K562 (cell line): ENCODE measurements at regions not wholly inside any gene's neighbourhood (a gene's known extent, or its start where the extent isn't known, plus 50 kb on each side); places are given as distances from the start of the nearest gene placed in this dataset.
A peak's percentile ranks its signal among the peaks of the same experiment; 100 is the strongest.

Source experiments
- ATAC-seq: fragments of 200-7000 bp; cut with Tn5 transposase; 3 replicates; pipeline ENCODE4 v1.9.1; 2020; ENCODE audit warnings: moderate library complexity
- BruUV-seq: library from RNA; stranded (reverse); fragments of 400-500 nt; replicated peaks from 2 replicates; lab custom pipeline; 2021; lab: Mats Ljungman, UMichigan
- CTCF ChIA-PET: fragments of 300-600 bp; formaldehyde crosslinking; extraction: SDS; loops from one replicate; lab custom pipeline; 2021; ENCODE audit warnings: low intra/inter-chr PET ratio; lab: Yijun Ruan, JAX
- POLR2A ChIA-PET: fragments of 300-600, 350-650 bp; sonication (Branson Sonifier 250); formaldehyde crosslinking; extraction: SDS; loops from one replicate; lab custom pipeline; 2021; ENCODE audit warnings: antibody characterized with exemption, inconsistent platforms; lab: Yijun Ruan, JAX
- DNase-seq, 4 experiments: peaks; one replicate each; pipeline versions ENCODE4 v3.0.0 to v3.0.0-alpha.2; 2011 to 2018; ENCODE audit warnings: low spot score in 3 of 4, mixed read lengths in 3 of 4; ENCODE audit errors: extremely low read depth in 1 of 4
- FAIRE-seq: peaks from 2 replicates; lab custom pipeline; 2011; peaks lifted over from hg19 to GRCh38; lab: Jason Lieb, UNC
- H2AFZ ChIP-seq: 2 replicates; pipeline ENCODE4 v1.6.0; 2011; ENCODE audit warnings: low read depth, low read length, control low read depth, inconsistent platforms
- H3K27ac ChIP-seq: fragments of 200-600 bp; 3 replicates; pipeline ENCODE4 v1.8.0; 2011; ENCODE audit warnings: low read depth, mild to moderate bottlenecking, control low read depth, inconsistent platforms, low read length, moderate library complexity, mixed read lengths; ENCODE audit errors: extremely low read depth
- H3K27me3 ChIP-seq, 2 experiments: fragments of 300-600 bp in 1 of 2; 2 replicates in 1 of 2; 3 replicates in 1 of 2; pipeline versions ENCODE4 v1.6.0 to v1.8.0; 2011; ENCODE audit warnings: inconsistent platforms in 2 of 2, low read length in 2 of 2, mild to moderate bottlenecking in 1 of 2, mixed read lengths in 1 of 2, moderate library complexity in 1 of 2; ENCODE audit not compliant: control insufficient read depth in 2 of 2, insufficient read depth in 2 of 2
- H3K36me3 ChIP-seq: fragments of 300-600 bp; 3 replicates; pipeline ENCODE4 v1.8.0; 2011; ENCODE audit warnings: mild to moderate bottlenecking, low read length, inconsistent platforms; ENCODE audit not compliant: control insufficient read depth, insufficient read depth
- H3K4me1 ChIP-seq, 2 experiments: fragments of 200-600 bp in 1 of 2; replicated peaks in 1 of 2; 2 replicates in 1 of 2; 3 replicates in 1 of 2; pipeline versions ENCODE4 v1.5.1 to v1.8.0; 2011; ENCODE audit warnings: inconsistent platforms in 2 of 2, low read length in 2 of 2, mild to moderate bottlenecking in 1 of 2, mixed read lengths in 1 of 2, moderate library complexity in 1 of 2; ENCODE audit not compliant: control insufficient read depth in 2 of 2, insufficient read depth in 2 of 2
- H3K4me2 ChIP-seq: 2 replicates; pipeline ENCODE4 v1.6.1; 2011; ENCODE audit warnings: low read length, control low read depth, inconsistent platforms, mixed read lengths; ENCODE audit not compliant: insufficient read depth
- H3K4me3 ChIP-seq: fragments of 200-600 bp; sonication (generic), shearing (Covaris generic); 2 replicates; pipeline ENCODE4 v1.5.1; 2016; ENCODE audit warnings: control low read depth, inconsistent platforms
- H3K79me2 ChIP-seq: fragments of 200-600 bp; 3 replicates; pipeline ENCODE4 v1.8.0; 2011; ENCODE audit warnings: low read length, inconsistent platforms; ENCODE audit not compliant: control insufficient read depth, insufficient read depth
- H3K9ac ChIP-seq, 2 experiments: 2 replicates each; pipeline versions ENCODE4 v1.6.0 to v1.6.1; 2011; ENCODE audit warnings: low read depth in 2 of 2, low read length in 2 of 2, control low read depth in 1 of 2, inconsistent platforms in 1 of 2, mild to moderate bottlenecking in 1 of 2, mixed read lengths in 1 of 2; ENCODE audit not compliant: insufficient read depth in 1 of 2
- H3K9me1 ChIP-seq: one replicate; pipeline ENCODE4 v1.6.0; 2011; ENCODE audit warnings: inconsistent platforms, mild to moderate bottlenecking, low read length, moderate library complexity; ENCODE audit not compliant: control insufficient read depth, insufficient read depth
- H3K9me3 ChIP-seq: replicated peaks from 2 replicates; pipeline ENCODE4 v1.5.1; 2011; ENCODE audit warnings: low read depth, low read length, inconsistent platforms; ENCODE audit not compliant: control insufficient read depth, insufficient read depth
- H4K20me1 ChIP-seq: replicated peaks from 2 replicates; pipeline ENCODE4 v1.6.1; 2011; ENCODE audit warnings: low read length, inconsistent platforms, mixed read lengths; ENCODE audit not compliant: control insufficient read depth, insufficient read depth
- CTCF ChIP-seq, 3 experiments: IDR thresholded peaks in 2 of 3; conservative IDR thresholded peaks in 1 of 3; 2 replicates each; pipeline ENCODE4 v1.5.1; 2011 to 2012; ENCODE audit warnings: low read length in 3 of 3, mild to moderate bottlenecking in 3 of 3, control low read depth in 2 of 3, improper control_type of control experiment in 1 of 3, inconsistent platforms in 1 of 3, low read depth in 1 of 3, mixed read lengths in 1 of 3, moderate library complexity in 1 of 3; ENCODE audit not compliant: insufficient read depth in 2 of 3
- GTF2F1 ChIP-seq: IDR thresholded peaks from 2 replicates; pipeline ENCODE4 v1.6.1; 2011; ENCODE audit warnings: low read depth, low read length, improper control_type of control experiment
- NR2C2 ChIP-seq, 2 experiments: fragments of 200-800 bp in 1 of 2; sonication (Bioruptor generic) in 1 of 2; sonication (generic) in 1 of 2; formaldehyde crosslinking in 1 of 2; IDR thresholded peaks; 2 replicates each; pipeline versions ENCODE4 v1.6.1 to v1.8.0; 2016 to 2022; ENCODE audit warnings: mild to moderate bottlenecking in 1 of 2, missing compliant biosample characterization in 1 of 2, missing genetic modification characterization in 1 of 2, missing genetic modification reagents in 1 of 2
- RAD21 ChIP-seq, 2 experiments: fragments of 250-450 bp in 1 of 2; fragments of 450-650 bp in 1 of 2; sonication (Bioruptor Pico) in 1 of 2; formaldehyde crosslinking in 1 of 2; IDR thresholded peaks in 1 of 2; conservative IDR thresholded peaks in 1 of 2; 2 replicates each; pipeline versions ENCODE4 v1.4.0 to v1.8.0; 2020 to 2022; ENCODE audit warnings: mild to moderate bottlenecking in 2 of 2, moderate library complexity in 1 of 2
- RFX7 ChIP-seq: fragments of 250-450 bp; sonication (Bioruptor Pico); IDR thresholded peaks from 2 replicates; pipeline ENCODE4 v1.5.1; 2021; ENCODE audit warnings: mild to moderate bottlenecking
- STAT5A ChIP-seq: IDR thresholded peaks from 2 replicates; pipeline ENCODE4 v1.6.1; 2012; ENCODE audit warnings: low read length, inconsistent platforms, borderline replicate concordance
- USF1 ChIP-seq: sonication (generic); formaldehyde crosslinking; IDR thresholded peaks from 2 replicates; pipeline ENCODE4 v1.9.0; 2022; ENCODE audit warnings: mild to moderate bottlenecking, missing genetic modification reagents
- ZMIZ1 ChIP-seq, 2 experiments: fragments of 150-350 bp in 1 of 2; IDR thresholded peaks; 2 replicates each; pipeline ENCODE4 v1.6.1; 2012 to 2016; ENCODE audit warnings: low read depth in 2 of 2, low read length in 2 of 2, mild to moderate bottlenecking in 1 of 2, moderate library complexity in 1 of 2
- ZNF282 ChIP-seq: sonication (generic); formaldehyde crosslinking; IDR thresholded peaks from 2 replicates; pipeline ENCODE4 v1.8.1; 2023; ENCODE audit warnings: missing genetic modification reagents
- ZNF592 ChIP-seq: fragments of 450-650 bp; IDR thresholded peaks from 2 replicates; pipeline ENCODE4 v1.6.1; 2017; ENCODE audit warnings: antibody characterized with exemption, mild to moderate bottlenecking
- WGBS: fragments of 100-300 bp; shearing (Covaris generic); methylation state at CpG from one replicate; pipeline ENCODE4 v1.1.6; 2016; ENCODE audit warnings: low coverage, mixed read lengths; ENCODE audit not compliant: insufficient coverage; ENCODE audit errors: missing lambda C conversion rate; 5-methylcytosine and 5-hydroxymethylcytosine counted together
- in situ Hi-C: fragments of 300-500 bp; cut with MboI; formaldehyde crosslinking; loops from 4 replicates; pipeline ENCODE4 v1.15.0; 2018; ENCODE audit warnings: inconsistent platforms, mixed read lengths
- intact Hi-C: fragments of 100-400 bp; cut with micrococcal nuclease; formaldehyde crosslinking; loops from 2 replicates; pipeline ENCODE4 v1.14.2; 2022

- no peak for FAIRE-seq
- TF ChIP-seq RFX7 (CRISPR knock-in tag), result no peak
- TF ChIP-seq CTCF (IDR thresholded peaks at IDR 0.05 in 2 of 3, conservative IDR thresholded peaks at IDR 0.05 in 1 of 3; ENCODE audit: insufficient read depth in 2 of 3, low read depth in 1 of 3, low read length in 3 of 3), result peak in 2 of 3 experiments; percentile 22 to 31; a peak in 2 of 6 replicates
- TF ChIP-seq STAT5A, result no peak
- TF ChIP-seq ZNF592, result no peak
- no peak for TF ChIP-seq NR2C2 (CRISPR knock-in tag; IDR thresholded peaks at IDR 0.05)
- TF ChIP-seq NR2C2 (tag; IDR thresholded peaks at IDR 0.05), result no peak
- TF ChIP-seq GTF2F1, result no peak
- TF ChIP-seq RAD21 (CRISPR knock-in tag; conservative IDR thresholded peaks at IDR 0.05 in 1 of 2, IDR thresholded peaks at IDR 0.05 in 1 of 2), result peak; percentile 41 to 70
- TF ChIP-seq ZNF282 (CRISPR knock-in tag), result no peak
- no peak for TF ChIP-seq ZMIZ1 (IDR thresholded peaks at IDR 0.05; ENCODE audit: low read depth in 2 of 2, low read length in 2 of 2)
- TF ChIP-seq USF1 (CRISPR knock-in tag), result no peak
Measured at GRCh38 chr2:103289105-103289725, 527.4 kb downstream of the TMEM182 start.

More at GRCh38 chr2:103289105-103289725, 527.4 kb downstream of the TMEM182 start:
- POLR2A ChIA-PET, result no interaction called here
- H3K4me1 ChIP-seq, result no peaks in the 10 kb centered on the region
- H3K79me2 ChIP-seq, result no peaks in the 10 kb centered on the region
- 2% methylated on average over 5 of the region's 5 CpGs for WGBS
- no peak overlapping the region for H3K4me2 ChIP-seq
- H3K9me1 ChIP-seq, result no peaks in the 10 kb centered on the region
- DNase-seq (peak in 1 of 4 experiments; percentile 11), ATAC-seq (0 out of 3 replicates have a peak, but pooled peaks have one; percentile 28)
- CTCF ChIA-PET, result interaction anchor here (1.3 kb wide), 1 partner anchor 1561 kb away, joined by 4 read pairs; no protein-coding TSS in a partner anchor
- H4K20me1 ChIP-seq, result no peaks in the 10 kb centered on the region
- H3K4me3 ChIP-seq, result no peak overlapping the region
- no peaks in the 10 kb centered on the region for H3K27me3 ChIP-seq
- intact Hi-C loops (loop anchor here (2.0 kb wide), 1 partner anchor 1124 kb away; no protein-coding TSS in a partner anchor), in situ Hi-C loops (no loop called here)
- H3K9ac ChIP-seq, result no peak overlapping the region
- no peak overlapping the region for H2AFZ ChIP-seq
- no peaks in the 10 kb centered on the region for H3K36me3 ChIP-seq
- BruUV-seq, result no TSS peak
- no peak overlapping the region for H3K27ac ChIP-seq
- no peaks in the 10 kb centered on the region; the same call in 1 of the 2 replicates for H3K9me3 ChIP-seq
